HEK293T (cell line): ENCODE measurements at regions not wholly inside any gene's neighbourhood (a gene's known extent, or its start where the extent isn't known, plus 50 kb on each side); places are given as distances from the start of the nearest gene placed in this dataset.

ENCODE experiments used
- CTCF ChIA-PET: fragments of 350-600 bp; formaldehyde crosslinking; extraction: SDS; loops from one replicate; lab custom pipeline; 2021; ENCODE audit warnings: antibody characterized with exemption, inconsistent platforms; lab: Yijun Ruan, JAX
- POLR2A ChIA-PET: fragments of 350-600 bp; formaldehyde crosslinking; extraction: SDS; loops from one replicate; lab custom pipeline; 2020; ENCODE audit warnings: antibody characterized with exemption, inconsistent platforms; lab: Yijun Ruan, JAX
- DNase-seq: peaks from one replicate; pipeline ENCODE4 v3.0.0; 2012; ENCODE audit warnings: mixed read lengths; ENCODE audit errors: extremely low spot score
- ARNT ChIP-seq: fragments of 450-650 bp; IDR thresholded peaks from 2 replicates; pipeline ENCODE4 v1.6.1; 2017; ENCODE audit warnings: mild to moderate bottlenecking
- BHLHE40 ChIP-seq: fragments of 450-650 bp; IDR thresholded peaks from 2 replicates; pipeline ENCODE4 v1.6.1; 2016; ENCODE audit warnings: mild to moderate bottlenecking, moderate library complexity, borderline replicate concordance
- CTBP1 ChIP-seq: fragments of 450-650 bp; IDR thresholded peaks from 2 replicates; pipeline ENCODE4 v1.6.1; 2016; ENCODE audit warnings: borderline replicate concordance
- ELF4 ChIP-seq: fragments of 450-650 bp; IDR thresholded peaks from 2 replicates; pipeline ENCODE4 v1.6.1; 2017; ENCODE audit warnings: antibody characterized with exemption
- FOXA1 ChIP-seq: fragments of 450-650 bp; IDR thresholded peaks from 2 replicates; pipeline ENCODE4 v1.6.1; 2016; ENCODE audit warnings: mild to moderate bottlenecking
- FOXK2 ChIP-seq: fragments of 450-650 bp; IDR thresholded peaks from 2 replicates; pipeline ENCODE4 v1.6.1; 2016; ENCODE audit warnings: mild to moderate bottlenecking
- FOXM1 ChIP-seq: fragments of 450-650 bp; IDR thresholded peaks from 2 replicates; pipeline ENCODE4 v1.6.1; 2017; ENCODE audit warnings: mild to moderate bottlenecking, borderline replicate concordance
- HDGF ChIP-seq: fragments of 450-650 bp; IDR thresholded peaks from 2 replicates; pipeline ENCODE4 v1.6.1; 2017; ENCODE audit warnings: antibody characterized with exemption, borderline replicate concordance
- L3MBTL2 ChIP-seq: fragments of 450-650 bp; conservative IDR thresholded peaks from 2 replicates; pipeline ENCODE4 v1.6.1; 2016; ENCODE audit warnings: mild to moderate bottlenecking
- LEF1 ChIP-seq: fragments of 450-650 bp; IDR thresholded peaks from 2 replicates; pipeline ENCODE4 v1.6.1; 2017; ENCODE audit warnings: mild to moderate bottlenecking, borderline replicate concordance
- NFRKB ChIP-seq: fragments of 450-650 bp; IDR thresholded peaks from 2 replicates; pipeline ENCODE4 v1.6.1; 2016; ENCODE audit warnings: mild to moderate bottlenecking, moderate library complexity
- SP1 ChIP-seq: fragments of 450-650 bp; IDR thresholded peaks from 2 replicates; pipeline ENCODE4 v1.6.1; 2017
- SUZ12 ChIP-seq: fragments of 450-650 bp; IDR thresholded peaks from 2 replicates; pipeline ENCODE4 v1.6.1; 2016; ENCODE audit warnings: mild to moderate bottlenecking
- TARDBP ChIP-seq: fragments of 450-650 bp; IDR thresholded peaks from 2 replicates; pipeline ENCODE4 v1.6.1; 2016
- ZNF384 ChIP-seq: fragments of 450-650 bp; IDR thresholded peaks from 2 replicates; pipeline ENCODE4 v1.6.1; 2016
- TF ChIP-seq, protein P1 (sequence below): fragments of 450-650 bp; IDR thresholded peaks from 2 replicates; pipeline ENCODE4 v1.6.1; 2016

DNA sequence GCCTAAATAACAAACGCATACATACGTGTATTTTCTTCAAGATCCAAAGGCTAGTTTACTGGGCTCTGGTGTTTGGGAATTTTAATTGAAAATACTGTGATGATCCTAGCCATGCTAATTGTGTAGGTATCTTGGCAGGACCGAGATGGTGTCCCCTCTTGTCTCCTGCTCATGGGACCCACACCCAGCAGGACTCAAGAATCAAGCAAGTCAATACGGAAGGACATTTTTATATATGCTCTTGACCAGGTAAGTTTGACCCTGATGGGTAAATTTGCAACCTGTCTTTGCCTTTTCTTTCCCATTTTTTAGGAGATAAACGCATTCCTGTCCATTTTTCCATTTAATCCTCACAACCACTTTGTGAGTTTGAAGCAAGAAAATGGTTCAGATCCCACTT, 111.8 kb upstream of the MYCN start:
- POLR2A ChIA-PET, result no interaction called here
- TF ChIP-seq NFRKB (no peak), ARNT (no peak), FOXM1 (no peak), FOXA1 (no peak), FOXK2 (no peak), LEF1 (no peak), SP1 (no peak), ZNF384 (no peak), HDGF (no peak), BHLHE40 (no peak), CTBP1 (no peak), SUZ12 (no peak), ELF4 (no peak), TARDBP (no peak)
- TF ChIP-seq, protein P1, sequence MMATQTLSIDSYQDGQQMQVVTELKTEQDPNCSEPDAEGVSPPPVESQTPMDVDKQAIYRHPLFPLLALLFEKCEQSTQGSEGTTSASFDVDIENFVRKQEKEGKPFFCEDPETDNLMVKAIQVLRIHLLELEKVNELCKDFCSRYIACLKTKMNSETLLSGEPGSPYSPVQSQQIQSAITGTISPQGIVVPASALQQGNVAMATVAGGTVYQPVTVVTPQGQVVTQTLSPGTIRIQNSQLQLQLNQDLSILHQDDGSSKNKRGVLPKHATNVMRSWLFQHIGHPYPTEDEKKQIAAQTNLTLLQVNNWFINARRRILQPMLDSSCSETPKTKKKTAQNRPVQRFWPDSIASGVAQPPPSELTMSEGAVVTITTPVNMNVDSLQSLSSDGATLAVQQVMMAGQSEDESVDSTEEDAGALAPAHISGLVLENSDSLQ, result no peak
- no peak for DNase-seq
- CTCF ChIA-PET, result no interaction called here

DNA sequence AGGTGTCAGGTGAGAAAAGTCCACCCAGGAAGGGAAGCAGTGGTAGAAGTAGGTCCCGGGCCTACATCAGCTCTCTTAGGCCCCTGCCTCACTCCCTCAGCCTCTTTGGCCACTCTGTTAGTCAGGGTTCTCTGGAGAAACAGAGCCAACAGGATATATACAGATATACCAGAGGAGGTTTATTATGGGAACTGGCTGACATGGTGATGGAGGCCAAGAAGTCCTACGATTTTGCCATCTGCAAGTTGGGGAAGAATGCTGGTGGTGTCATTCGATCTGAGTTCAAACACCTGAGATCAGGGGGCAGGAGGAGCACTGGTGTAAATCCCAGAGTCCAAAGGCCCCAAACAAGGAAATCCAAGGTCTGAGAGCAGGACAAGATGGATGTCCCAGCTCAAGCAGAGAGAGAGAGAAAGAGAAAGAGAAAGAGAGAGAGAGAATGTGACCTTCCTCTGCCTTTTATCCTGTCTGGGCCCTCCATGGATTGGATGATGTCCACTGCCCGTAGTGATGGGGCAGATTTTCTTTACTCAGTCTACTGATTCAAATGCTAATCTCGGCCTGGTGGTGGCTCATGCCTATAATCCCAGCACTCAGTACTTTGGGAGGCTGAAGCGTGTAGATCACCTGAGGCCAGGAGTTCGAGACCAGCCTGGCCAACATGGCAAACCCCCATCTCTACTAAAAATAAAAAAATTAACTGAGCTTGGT, 111.1 kb upstream of the MYCN start:
- TF ChIP-seq HDGF (no peak), BHLHE40 (no peak), CTBP1 (no peak), FOXA1 (no peak), FOXM1 (no peak), FOXK2 (no peak), SP1 (no peak), ARNT (no peak)
- DNase-seq, result no peak
- POLR2A ChIA-PET, result no interaction called here
- CTCF ChIA-PET, result no interaction called here

DNA sequence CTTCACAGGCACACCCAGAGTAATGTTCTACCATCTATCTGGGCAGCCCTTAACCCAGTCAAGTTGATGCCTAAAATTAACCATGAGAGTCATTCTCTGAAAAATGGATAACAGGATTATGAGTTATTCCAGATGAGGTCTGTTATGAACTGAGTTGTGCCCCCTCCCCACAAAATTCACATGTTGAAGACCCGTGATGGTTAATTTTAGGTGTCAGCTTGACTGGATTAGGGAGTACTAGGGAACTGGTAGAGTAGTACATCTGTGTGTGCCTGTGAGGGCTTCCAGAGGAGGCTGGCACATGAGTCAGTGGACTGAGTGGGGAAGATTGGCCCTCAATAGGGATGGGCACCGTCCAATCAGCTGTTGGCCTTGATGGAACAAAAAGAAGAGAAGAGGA, 110.4 kb upstream of the MYCN start:
- TF ChIP-seq NFRKB (no peak), LEF1 (no peak), ARNT (no peak), SP1 (no peak), SUZ12 (no peak), ZNF384 (no peak), TARDBP (no peak), CTBP1 (no peak), L3MBTL2 (no peak), FOXM1 (no peak), FOXA1 (no peak)
- TF ChIP-seq, protein P1, result no peak
- ChIA-PET CTCF (no interaction called here), POLR2A (no interaction called here)
- DNase-seq, result no peak

DNA sequence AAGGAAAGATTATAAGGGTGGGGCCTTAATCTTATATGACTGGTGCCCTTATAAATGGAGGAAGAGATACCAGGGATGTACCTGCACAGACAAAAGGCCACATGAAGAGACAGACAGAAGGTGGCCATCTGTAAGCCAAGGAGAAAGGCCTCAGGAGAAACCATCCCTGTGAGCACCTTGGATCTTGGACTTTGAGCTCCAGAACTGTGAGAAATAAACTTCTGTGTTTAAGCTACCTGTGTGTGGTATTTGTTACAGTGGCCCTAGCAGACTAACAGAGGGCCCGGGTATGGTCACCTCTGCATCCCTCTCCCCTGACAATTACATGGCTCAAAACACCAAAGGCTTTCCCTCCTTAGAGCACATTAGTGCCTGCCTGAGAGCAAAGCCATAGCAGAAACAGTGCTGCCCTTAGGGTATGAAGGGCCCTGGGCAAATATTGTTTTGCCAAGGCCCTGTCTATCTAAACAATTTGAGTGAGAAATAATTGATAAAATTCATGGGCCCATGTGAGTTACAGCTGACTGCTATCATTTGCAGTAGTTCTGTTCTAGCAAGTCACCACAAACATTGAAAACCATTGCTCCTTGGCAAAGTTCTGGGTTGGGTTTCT, 109.3 kb upstream of the MYCN start:
- POLR2A ChIA-PET, result no interaction called here
- no peak for DNase-seq
- TF ChIP-seq TARDBP, result no peak
- TF ChIP-seq FOXK2, result no peak
- TF ChIP-seq CTBP1, result no peak
- no peak for TF ChIP-seq FOXA1
- TF ChIP-seq FOXM1, result no peak
- TF ChIP-seq SP1, result no peak
- no peak for TF ChIP-seq NFRKB
- TF ChIP-seq LEF1, result no peak
- TF ChIP-seq SUZ12, result no peak
- no peak for TF ChIP-seq ZNF384
- TF ChIP-seq, protein P1, result no peak
- TF ChIP-seq L3MBTL2, result no peak
- TF ChIP-seq ARNT, result no peak
- no peak for TF ChIP-seq BHLHE40
- no peak for TF ChIP-seq ELF4
- CTCF ChIA-PET, result no interaction called here

DNA sequence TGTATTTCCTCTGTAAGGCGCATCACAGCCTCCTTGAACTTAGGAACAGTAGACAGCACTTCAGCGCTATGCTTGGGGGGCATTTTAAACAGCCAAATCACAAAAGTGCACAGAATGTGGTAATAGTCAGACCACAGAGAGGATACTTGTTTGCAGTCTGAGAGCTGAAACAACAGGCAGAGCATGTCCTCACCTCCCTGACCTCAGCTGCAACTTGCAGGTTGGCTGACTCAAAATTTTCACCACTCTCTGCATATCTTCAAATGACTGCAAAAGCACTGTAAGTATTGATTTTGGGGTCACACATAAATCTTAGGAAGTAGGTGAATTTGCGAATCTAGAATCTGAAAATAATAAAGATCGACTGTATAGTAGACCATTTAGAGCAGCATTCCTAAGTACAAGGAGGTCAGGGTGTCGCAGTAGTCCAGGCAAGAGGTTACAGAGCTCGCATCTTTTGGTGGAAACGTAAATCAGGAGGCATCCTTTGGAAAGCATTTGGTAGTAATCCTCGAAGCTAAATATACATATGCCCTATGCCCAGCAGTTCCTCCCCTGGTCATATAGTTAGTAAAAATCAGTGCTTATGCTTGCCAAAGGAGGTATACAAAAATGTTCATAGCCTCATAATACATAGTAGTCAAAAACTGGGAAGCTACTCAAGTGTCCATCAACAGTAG, 108.2 kb upstream of the MYCN start:
- ChIA-PET POLR2A (interaction anchor here (0.6 kb wide), 1 partner anchor 193 kb away, joined by 3 read pairs; no protein-coding TSS in a partner anchor), CTCF (no interaction called here)
- DNase-seq, result no peak
- TF ChIP-seq FOXA1 (no peak), FOXK2 (no peak)
